ENCODE measurements at regions not wholly inside any gene's neighbourhood (a gene's known extent, or its start where the extent isn't known, plus 50 kb on each side); places are given as distances from the start of the nearest gene placed in this dataset.

- TF ChIP-seq KDM4B (CRISPR knock-in tag; IDR thresholded peaks at IDR 0.05): no peak
- no peak for TF ChIP-seq ZNF589 (CRISPR knock-in tag; conservative IDR thresholded peaks at IDR 0.05)
- no peak for TF ChIP-seq PCBP1 (IDR thresholded peaks at IDR 0.05; ENCODE audit: borderline replicate concordance, low read depth, low read length)
- no peak for TF ChIP-seq CHD4 (IDR thresholded peaks at IDR 0.05; ENCODE audit: borderline replicate concordance, low read length)
- TF ChIP-seq CREB3 (CRISPR knock-in tag; IDR thresholded peaks at IDR 0.05): no peak
- no peak for TF ChIP-seq REST (IDR thresholded peaks at IDR 0.05; ENCODE audit: borderline replicate concordance in 1 of 2, low read depth in 1 of 2, low read length in 2 of 2)
- no peak for TF ChIP-seq ZNF766 (CRISPR knock-in tag; IDR thresholded peaks at IDR 0.05; ENCODE audit: borderline replicate concordance)
- TF ChIP-seq HDAC2 (CRISPR knock-in tag; IDR thresholded peaks at IDR 0.05): no peak
- TF ChIP-seq ZMAT3 (CRISPR knock-in tag; conservative IDR thresholded peaks at IDR 0.05): no peak
- peak; percentile 65; the same call in 1 of the 2 replicates for TF ChIP-seq SALL1 (CRISPR knock-in tag; IDR thresholded peaks at IDR 0.05)
- no peak; the same call in 1 of the 2 replicates for TF ChIP-seq ZNF232 (CRISPR knock-in tag; IDR thresholded peaks at IDR 0.05; ENCODE audit: borderline replicate concordance)
- TF ChIP-seq IRF9 (CRISPR knock-in tag; IDR thresholded peaks at IDR 0.05; ENCODE audit: borderline replicate concordance): no peak
- TF ChIP-seq KMT2B (CRISPR knock-in tag; IDR thresholded peaks at IDR 0.05): no peak
- TF ChIP-seq ZBTB39 (CRISPR knock-in tag; IDR thresholded peaks at IDR 0.05): no peak
- 0 out of 2 replicates have a peak, but pooled peaks have one; percentile 22 for TF ChIP-seq ZNF205 (CRISPR knock-in tag; IDR thresholded peaks at IDR 0.05)
- no peak for TF ChIP-seq HMGA1 (CRISPR knock-in tag; conservative IDR thresholded peaks at IDR 0.05)
- no peak for TF ChIP-seq RFXAP (CRISPR knock-in tag; IDR thresholded peaks at IDR 0.05; ENCODE audit: borderline replicate concordance)
- no peak for TF ChIP-seq ZNF143 (CRISPR knock-in tag; IDR thresholded peaks at IDR 0.05)
- TF ChIP-seq NR3C1 (CRISPR knock-in tag; IDR thresholded peaks at IDR 0.05): no peak
- peak; percentile 57; the same call in 1 of the 2 replicates for TF ChIP-seq THRA (CRISPR knock-in tag; IDR thresholded peaks at IDR 0.05; ENCODE audit: borderline replicate concordance)
- TF ChIP-seq ZNF343 (CRISPR knock-in tag; IDR thresholded peaks at IDR 0.05): no peak
Measured at GRCh38 chr6:167748458-167749379, 78.0 kb upstream of the AFDN start (continued).
